ENCODE measurements at regions not wholly inside any gene's neighbourhood (a gene's known extent, or its start where the extent isn't known, plus 50 kb on each side); places are given as distances from the start of the nearest gene placed in this dataset.
"Not testable (repeated sequence)": the region's sequence is repeated elsewhere in the genome, so short reads cannot be mapped to it uniquely, and the experiment has no call there.

GRCh38 chr5:53369681-53370080 lies 110.7 kb upstream of the FST start:
- DNase-seq, result no peak

GRCh38 chr5:53373451-53374158 lies 106.8 kb upstream of the FST start:
- no peak for DNase-seq

- no peak for DNase-seq
These were observed 103.6 kb upstream of the FST start for GRCh38 chr5:53376853-53377252.

GRCh38 chr5:53378190-53378589 lies 102.2 kb upstream of the FST start:
- no peak for DNase-seq

GRCh38 chr5:53378590-53379247 lies 101.7 kb upstream of the FST start:
- no peak for DNase-seq

GRCh38 chr5:53386341-53386740 lies 94.1 kb upstream of the FST start:
- no peak for DNase-seq

- no peak for DNase-seq
These were observed 91.3 kb upstream of the FST start for GRCh38 chr5:53389093-53389492.

GRCh38 chr5:53392073-53392472 lies 88.4 kb upstream of the FST start:
- DNase-seq, result no peak

GRCh38 chr5:53394808-53395207 lies 85.6 kb upstream of the FST start:
- DNase-seq, result no peak

GRCh38 chr5:53397141-53397757 lies 83.2 kb upstream of the FST start:
- DNase-seq, result no peak

GRCh38 chr5:53397845-53398244 lies 82.6 kb upstream of the FST start:
- no peak for DNase-seq

- no peak for DNase-seq
These were observed 80.3 kb upstream of the FST start for GRCh38 chr5:53399926-53400697.

GRCh38 chr5:53403291-53403690 lies 77.1 kb upstream of the FST start:
- no peak for DNase-seq

GRCh38 chr5:53403758-53404157 lies 76.7 kb upstream of the FST start:
- no peak for DNase-seq

- DNase-seq, result no peak
These were observed 75.0 kb upstream of the FST start for GRCh38 chr5:53405396-53405795.

- no peak for DNase-seq
These were observed 73.7 kb upstream of the FST start for GRCh38 chr5:53406630-53407316.

GRCh38 chr5:53407373-53407772 lies 73.1 kb upstream of the FST start:
- no peak for DNase-seq

GRCh38 chr5:53411388-53411787 lies 69.0 kb upstream of the FST start:
- DNase-seq, result no peak

GRCh38 chr5:53412499-53412898 lies 67.9 kb upstream of the FST start:
- not testable (repeated sequence) for DNase-seq

- DNase-seq, result peak; percentile 0
These were observed 64.2 kb upstream of the FST start for GRCh38 chr5:53416144-53416738.

- DNase-seq, result no peak
These were observed 62.0 kb upstream of the FST start for GRCh38 chr5:53418409-53418808.

GRCh38 chr5:53418826-53419658 lies 61.4 kb upstream of the FST start:
- DNase-seq, result no peak
